Kidney tubule cell (primary cell): ENCODE measurements at regions not wholly inside any gene's neighbourhood (a gene's known extent, or its start where the extent isn't known, plus 50 kb on each side); places are given as distances from the start of the nearest gene placed in this dataset.
A peak's percentile ranks its signal among the peaks of the same experiment; 100 is the strongest.

Source experiments
- DNase-seq: peaks from one replicate; pipeline ENCODE4 v3.0.0-alpha.2; 2018; ENCODE audit warnings: low spot score

- DNase-seq: no peak
Observed at GRCh38 chr2:71839826-71840225, 307.8 kb downstream of the CYP26B1 start.

GRCh38 chr2:71834796-71835195 lies 312.9 kb downstream of the CYP26B1 start:
- no peak for DNase-seq

- peak; percentile 53 for DNase-seq
Observed at GRCh38 chr2:71833855-71834560, 313.7 kb downstream of the CYP26B1 start.

GRCh38 chr2:71833272-71833671 lies 314.4 kb downstream of the CYP26B1 start:
- DNase-seq: no peak

GRCh38 chr2:71832844-71833243 lies 314.8 kb downstream of the CYP26B1 start:
- no peak for DNase-seq

- no peak for DNase-seq
Observed at GRCh38 chr2:71832388-71832787, 315.3 kb downstream of the CYP26B1 start.

GRCh38 chr2:71831193-71831577 lies 316.5 kb downstream of the CYP26B1 start:
- DNase-seq: peak; percentile 90

GRCh38 chr2:71830497-71831192 lies 317.0 kb downstream of the CYP26B1 start:
- DNase-seq: peak; percentile 62

- DNase-seq: no peak
Observed at GRCh38 chr2:71829008-71829407, 318.7 kb downstream of the CYP26B1 start.

GRCh38 chr2:71827973-71828372 lies 319.7 kb downstream of the CYP26B1 start:
- DNase-seq: no peak

GRCh38 chr2:71827524-71827901 lies 320.1 kb downstream of the CYP26B1 start:
- no peak for DNase-seq

GRCh38 chr2:71826826-71827523 lies 320.7 kb downstream of the CYP26B1 start:
- no peak for DNase-seq

- no peak for DNase-seq
Observed at GRCh38 chr2:71826299-71826698, 321.4 kb downstream of the CYP26B1 start.

GRCh38 chr2:71824436-71824835 lies 323.2 kb downstream of the CYP26B1 start:
- no peak for DNase-seq

GRCh38 chr2:71823526-71823925 lies 324.1 kb downstream of the CYP26B1 start:
- no peak for DNase-seq

GRCh38 chr2:71822463-71822862 lies 325.2 kb downstream of the CYP26B1 start:
- DNase-seq: no peak

- no peak for DNase-seq
Observed at GRCh38 chr2:71821856-71822255, 325.8 kb downstream of the CYP26B1 start.

- no peak for DNase-seq
Observed at GRCh38 chr2:71816815-71817214, 330.8 kb downstream of the CYP26B1 start.

GRCh38 chr2:71815701-71816474 lies 331.8 kb downstream of the CYP26B1 start:
- DNase-seq: no peak

- no peak for DNase-seq
Observed at GRCh38 chr2:71814885-71815284, 332.8 kb downstream of the CYP26B1 start.

- DNase-seq: no peak
Observed at GRCh38 chr2:71813807-71814470, 333.7 kb downstream of the CYP26B1 start.

GRCh38 chr2:71813315-71813714 lies 334.3 kb downstream of the CYP26B1 start:
- DNase-seq: no peak
